ENCODE measurements at regions not wholly inside any gene's neighbourhood (a gene's known extent, or its start where the extent isn't known, plus 50 kb on each side); places are given as distances from the start of the nearest gene placed in this dataset.

- H3K27me3 ChIP-seq (ENCODE audit: control insufficient read depth, extremely low read depth, insufficient read depth, low read length) = peaks cover 37% of the 10 kb centered on the region
- H3K4me3 ChIP-seq (ENCODE audit: control insufficient read depth in 2 of 3, extremely low read depth in 1 of 3, insufficient read depth in 2 of 3, low read depth in 1 of 3, low read length in 3 of 3) = no peak overlapping the region
- TF ChIP-seq, protein P1, sequence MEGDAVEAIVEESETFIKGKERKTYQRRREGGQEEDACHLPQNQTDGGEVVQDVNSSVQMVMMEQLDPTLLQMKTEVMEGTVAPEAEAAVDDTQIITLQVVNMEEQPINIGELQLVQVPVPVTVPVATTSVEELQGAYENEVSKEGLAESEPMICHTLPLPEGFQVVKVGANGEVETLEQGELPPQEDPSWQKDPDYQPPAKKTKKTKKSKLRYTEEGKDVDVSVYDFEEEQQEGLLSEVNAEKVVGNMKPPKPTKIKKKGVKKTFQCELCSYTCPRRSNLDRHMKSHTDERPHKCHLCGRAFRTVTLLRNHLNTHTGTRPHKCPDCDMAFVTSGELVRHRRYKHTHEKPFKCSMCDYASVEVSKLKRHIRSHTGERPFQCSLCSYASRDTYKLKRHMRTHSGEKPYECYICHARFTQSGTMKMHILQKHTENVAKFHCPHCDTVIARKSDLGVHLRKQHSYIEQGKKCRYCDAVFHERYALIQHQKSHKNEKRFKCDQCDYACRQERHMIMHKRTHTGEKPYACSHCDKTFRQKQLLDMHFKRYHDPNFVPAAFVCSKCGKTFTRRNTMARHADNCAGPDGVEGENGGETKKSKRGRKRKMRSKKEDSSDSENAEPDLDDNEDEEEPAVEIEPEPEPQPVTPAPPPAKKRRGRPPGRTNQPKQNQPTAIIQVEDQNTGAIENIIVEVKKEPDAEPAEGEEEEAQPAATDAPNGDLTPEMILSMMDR (optimal IDR thresholded peaks at IDR 0.05 in 1 of 3, IDR thresholded peaks at IDR 0.05 in 1 of 3, conservative IDR thresholded peaks at IDR 0.05 in 1 of 3; ENCODE audit: extremely low read depth in 1 of 3, insufficient read depth in 2 of 3, low read length in 3 of 3) = no peak
- TF ChIP-seq EZH2 (IDR thresholded peaks at IDR 0.05; ENCODE audit: low read length) = no peak
- H3K4me2 ChIP-seq (ENCODE audit: control insufficient read depth, extremely low read depth, insufficient read depth, low read depth, low read length) = no peak overlapping the region
- no peaks in the 10 kb centered on the region for H3K79me2 ChIP-seq (ENCODE audit: control insufficient read depth, insufficient read depth, low read length)
- no peak for FAIRE-seq
- H3K36me3 ChIP-seq (ENCODE audit: control insufficient read depth in 2 of 2, extremely low read depth in 1 of 2, insufficient read depth in 2 of 2, low read length in 2 of 2) = no peaks in the 10 kb centered on the region
- H3K27ac ChIP-seq (ENCODE audit: control insufficient read depth, insufficient read depth, low read length) = no peak overlapping the region
- H3K9me1 ChIP-seq (ENCODE audit: control insufficient read depth, extremely low read depth, insufficient read depth, low read length) = no peaks in the 10 kb centered on the region
- no peak overlapping the region for H2AFZ ChIP-seq (ENCODE audit: control insufficient read depth, low read length)
- dilution Hi-C loops (cut with MboI; ENCODE audit: extremely low pct_ligation_motif_present, low sequenced_read_pairs) = loop anchor here (25.0 kb wide), 1 partner anchor 343 kb away; no protein-coding TSS in a partner anchor
- no peaks in the 10 kb centered on the region for H4K20me1 ChIP-seq (ENCODE audit: control insufficient read depth, extremely low read depth, insufficient read depth, low read length)
- no peak overlapping the region for H3K9ac ChIP-seq (ENCODE audit: control insufficient read depth, extremely low read depth, insufficient read depth, low read length)
- H3K4me1 ChIP-seq (ENCODE audit: control insufficient read depth, extremely low read depth, insufficient read depth, low read length) = no peaks in the 10 kb centered on the region
- H3K9me3 ChIP-seq (ENCODE audit: control insufficient read depth, low read depth, low read length) = no peaks in the 10 kb centered on the region
- no peak for DNase-seq (ENCODE audit: low read depth, low spot score)
Observed at GRCh38 chr17:79379700-79380445, 231.0 kb downstream of the RBFOX3 start.

- Histone ChIP-seq H3K4me3 (ENCODE audit: control insufficient read depth in 2 of 3, extremely low read depth in 1 of 3, insufficient read depth in 2 of 3, low read depth in 1 of 3, low read length in 3 of 3) (no peak overlapping the region), H3K9ac (ENCODE audit: control insufficient read depth, extremely low read depth, insufficient read depth, low read length) (no peak overlapping the region), H2AFZ (ENCODE audit: control insufficient read depth, low read length) (no peak overlapping the region), H3K4me2 (ENCODE audit: control insufficient read depth, extremely low read depth, insufficient read depth, low read depth, low read length) (no peak overlapping the region), H3K36me3 (ENCODE audit: control insufficient read depth in 2 of 2, extremely low read depth in 1 of 2, insufficient read depth in 2 of 2, low read length in 2 of 2) (no peaks in the 10 kb centered on the region), H3K4me1 (ENCODE audit: control insufficient read depth, extremely low read depth, insufficient read depth, low read length) (no peaks in the 10 kb centered on the region), H3K9me3 (ENCODE audit: control insufficient read depth, low read depth, low read length) (no peaks in the 10 kb centered on the region), H3K79me2 (ENCODE audit: control insufficient read depth, insufficient read depth, low read length) (no peaks in the 10 kb centered on the region), H3K27ac (ENCODE audit: control insufficient read depth, insufficient read depth, low read length) (no peak overlapping the region), H4K20me1 (ENCODE audit: control insufficient read depth, extremely low read depth, insufficient read depth, low read length) (no peaks in the 10 kb centered on the region), H3K27me3 (ENCODE audit: control insufficient read depth, extremely low read depth, insufficient read depth, low read length) (peaks cover 47% of the 10 kb centered on the region), H3K9me1 (ENCODE audit: control insufficient read depth, extremely low read depth, insufficient read depth, low read length) (no peaks in the 10 kb centered on the region)
- DNase-seq (ENCODE audit: low read depth, low spot score) = no peak
- no peak for TF ChIP-seq EZH2 (IDR thresholded peaks at IDR 0.05; ENCODE audit: low read length)
- TF ChIP-seq, protein P1 (optimal IDR thresholded peaks at IDR 0.05 in 1 of 3, IDR thresholded peaks at IDR 0.05 in 1 of 3, conservative IDR thresholded peaks at IDR 0.05 in 1 of 3; ENCODE audit: extremely low read depth in 1 of 3, insufficient read depth in 2 of 3, low read length in 3 of 3) = no peak
- no peak for FAIRE-seq
- dilution Hi-C loops (cut with MboI; ENCODE audit: extremely low pct_ligation_motif_present, low sequenced_read_pairs) = loop anchor here (25.0 kb wide), 1 partner anchor 340 kb away; no protein-coding TSS in a partner anchor
Observed at GRCh38 chr17:79377230-79377786, 233.5 kb downstream of the RBFOX3 start.

Measured in keratinocyte (primary cell).